ENCODE measurements at regions not wholly inside any gene's neighbourhood (a gene's known extent, or its start where the extent isn't known, plus 50 kb on each side); places are given as distances from the start of the nearest gene placed in this dataset.

DNA sequence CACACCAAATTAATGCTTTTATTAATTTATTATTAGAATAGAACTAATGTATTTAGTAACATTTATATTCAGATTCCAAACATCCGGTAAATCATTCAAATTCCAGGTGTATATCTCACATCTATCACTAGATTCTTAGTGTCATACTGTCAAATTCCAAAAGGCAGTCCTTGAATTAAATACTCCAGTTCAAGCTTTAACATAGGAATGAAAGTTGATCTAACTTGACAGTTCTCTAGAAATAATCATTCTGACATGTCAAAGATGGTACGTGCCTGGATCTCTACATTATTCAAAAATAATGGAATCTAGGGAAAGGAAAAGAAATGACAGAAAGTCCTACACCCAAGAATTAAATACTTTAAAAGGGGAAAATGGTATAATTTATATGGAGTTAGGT lies 1161.5 kb downstream of the PCDH9 start:
- no peak for DNase-seq

DNA sequence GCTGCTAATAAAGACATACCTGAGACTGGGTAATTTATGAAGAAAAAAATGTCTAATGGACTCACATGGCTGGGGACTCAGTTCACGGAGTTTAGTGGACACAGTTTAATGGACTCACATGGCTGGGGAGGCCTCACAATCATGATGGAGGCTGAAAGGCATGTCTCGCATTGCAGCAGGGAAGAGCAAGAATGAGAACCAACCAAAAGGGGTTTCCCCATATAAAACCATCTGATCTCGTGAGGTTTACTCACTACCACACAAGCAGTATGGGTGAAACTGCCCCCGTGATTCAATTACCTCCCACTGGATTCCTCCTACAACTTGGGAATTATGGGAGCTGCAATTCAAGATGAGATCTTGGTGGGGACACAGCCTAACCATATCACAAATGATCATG lies 1181.2 kb downstream of the PCDH9 start:
- no peak for DNase-seq

DNA sequence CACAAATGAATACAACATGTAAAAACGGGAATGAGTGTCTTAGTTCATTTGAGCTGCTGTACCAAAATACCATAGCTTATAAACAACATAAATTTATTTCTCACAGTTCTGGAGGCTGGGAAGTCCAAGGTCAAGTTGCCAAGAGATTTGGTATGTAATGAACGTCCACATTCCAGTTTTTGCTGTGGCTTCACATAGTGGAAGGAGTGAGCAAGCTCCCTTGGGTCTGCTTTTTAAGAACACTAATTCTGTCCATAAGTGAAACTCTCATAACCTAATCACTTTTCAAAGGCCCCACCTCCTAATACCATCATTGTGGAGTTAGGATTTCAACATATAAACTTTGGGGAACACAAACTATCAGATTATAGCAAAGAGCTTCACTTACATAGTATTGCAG lies 1189.6 kb downstream of the PCDH9 start:
- DNase-seq: no peak

DNA sequence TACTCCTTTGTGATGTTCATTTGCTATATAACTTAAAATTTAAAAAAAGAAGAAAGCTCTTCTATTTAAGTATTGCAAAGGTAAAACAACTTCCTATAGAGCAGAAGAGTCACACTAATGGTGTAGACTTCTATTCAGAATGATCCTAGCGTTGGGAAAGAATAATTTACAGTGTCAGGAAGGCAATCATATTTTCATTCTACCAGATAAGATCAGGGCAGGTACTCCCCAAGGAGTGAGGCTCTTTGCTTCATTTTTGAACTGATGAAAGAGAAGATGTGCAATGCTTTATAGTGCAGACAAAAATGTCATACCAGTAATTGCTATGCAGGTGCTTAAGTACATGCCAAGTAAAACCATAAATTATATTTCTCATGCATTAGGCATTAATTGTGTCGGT lies 1193.0 kb downstream of the PCDH9 start:
- DNase-seq: no peak

DNA sequence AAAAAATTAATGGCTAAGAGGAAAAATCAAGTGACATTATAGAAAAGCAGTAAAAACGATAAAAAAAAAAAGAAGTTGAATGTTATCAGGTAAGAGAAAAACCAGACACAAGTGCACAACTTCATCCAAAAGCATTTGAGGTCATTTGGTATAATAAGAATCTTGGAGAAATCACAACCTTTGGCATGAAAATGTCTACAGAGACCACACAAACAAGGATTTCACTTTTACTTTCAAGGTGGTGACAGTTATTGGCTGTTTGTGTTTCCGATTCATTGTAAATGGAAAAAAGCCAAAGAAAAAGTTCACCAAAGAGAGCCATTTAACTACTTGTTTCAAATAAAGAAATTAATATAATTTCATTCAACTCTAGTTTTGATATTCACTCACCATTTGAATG lies 1193.5 kb downstream of the PCDH9 start:
- DNase-seq: no peak

DNA sequence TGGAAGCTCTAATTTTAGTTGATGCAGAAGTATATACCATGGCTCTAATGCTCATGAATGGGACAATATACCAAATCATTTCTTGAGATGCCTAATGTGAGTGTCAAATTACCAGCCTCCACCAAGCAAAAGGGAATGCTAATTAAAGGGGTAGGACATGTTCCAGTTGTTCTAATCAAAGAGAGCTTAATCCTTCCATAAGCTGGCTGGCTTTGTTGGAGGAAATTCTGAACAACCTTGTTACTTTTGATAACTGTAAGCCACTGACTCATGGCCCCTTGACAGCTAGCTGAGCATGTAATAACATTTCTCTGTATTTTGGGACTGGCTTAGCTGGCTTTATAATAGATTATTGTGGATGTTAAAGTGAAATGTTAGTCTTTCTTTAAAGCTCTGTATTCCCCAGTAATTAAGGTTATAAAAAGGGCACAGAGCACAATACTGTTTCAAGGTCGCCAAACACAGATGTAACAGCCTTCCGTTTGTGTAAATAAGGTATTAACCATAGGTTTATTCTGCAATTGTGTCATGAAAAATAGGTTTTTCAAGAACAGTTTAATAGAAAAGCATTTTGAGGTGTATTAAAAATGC lies 1194.0 kb downstream of the PCDH9 start:
- no peak for DNase-seq

DNA sequence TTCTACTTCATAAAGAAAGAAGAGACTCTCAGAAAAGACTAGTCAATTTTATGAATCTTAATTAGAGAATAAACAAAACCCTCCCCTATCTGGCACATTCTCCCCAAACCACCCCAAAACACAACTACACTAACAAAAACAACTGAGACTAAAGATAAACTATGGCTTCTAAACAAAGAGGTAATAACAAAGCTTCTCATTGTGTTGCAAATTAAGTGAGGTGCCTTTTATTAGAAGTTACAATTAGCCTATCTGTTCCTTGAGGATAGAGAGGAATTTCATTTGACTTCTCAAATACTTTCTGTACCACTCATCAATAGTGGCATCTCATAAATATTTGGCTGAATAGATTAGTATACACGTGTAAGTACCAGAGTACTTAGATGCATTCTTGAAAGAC lies 1196.2 kb downstream of the PCDH9 start:
- DNase-seq: no peak

DNA sequence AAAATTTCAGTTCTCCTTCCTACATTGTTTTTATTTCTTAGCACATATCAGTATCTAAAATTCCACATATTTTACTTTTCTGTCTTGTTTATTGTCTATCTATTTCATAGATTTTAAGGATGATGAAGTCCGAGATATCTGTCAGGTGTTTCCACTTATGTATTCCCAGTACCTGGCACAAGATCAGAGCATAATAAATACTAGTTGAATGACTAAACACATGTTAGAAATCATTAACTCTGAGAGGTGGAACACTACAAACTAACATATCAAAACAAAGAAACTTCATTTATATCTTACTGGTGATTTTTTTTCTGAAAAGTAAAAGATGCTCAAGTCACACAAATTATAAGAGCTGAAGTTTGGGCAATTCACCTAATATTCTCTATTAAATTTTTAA lies 1208.3 kb downstream of the PCDH9 start:
- DNase-seq: no peak

DNA sequence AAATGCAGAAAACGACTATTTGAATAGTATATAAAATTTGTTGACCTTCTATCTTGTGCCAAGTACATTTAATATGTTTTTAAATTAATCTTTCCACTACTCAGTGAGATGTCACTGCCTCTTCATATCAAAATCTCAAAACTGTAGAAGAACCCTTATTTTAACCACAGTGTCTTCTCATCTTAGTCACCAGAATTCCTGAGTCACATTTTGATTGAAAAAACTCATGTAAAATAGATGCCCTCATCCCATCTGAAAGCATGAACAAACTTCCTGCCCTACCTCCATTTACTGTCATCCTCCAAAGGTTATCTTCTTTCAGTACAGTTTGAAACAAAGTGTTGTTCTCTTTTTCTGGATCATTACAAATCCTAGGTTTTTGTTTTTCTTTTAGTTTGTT lies 1215.4 kb downstream of the PCDH9 start:
- DNase-seq: no peak

DNA sequence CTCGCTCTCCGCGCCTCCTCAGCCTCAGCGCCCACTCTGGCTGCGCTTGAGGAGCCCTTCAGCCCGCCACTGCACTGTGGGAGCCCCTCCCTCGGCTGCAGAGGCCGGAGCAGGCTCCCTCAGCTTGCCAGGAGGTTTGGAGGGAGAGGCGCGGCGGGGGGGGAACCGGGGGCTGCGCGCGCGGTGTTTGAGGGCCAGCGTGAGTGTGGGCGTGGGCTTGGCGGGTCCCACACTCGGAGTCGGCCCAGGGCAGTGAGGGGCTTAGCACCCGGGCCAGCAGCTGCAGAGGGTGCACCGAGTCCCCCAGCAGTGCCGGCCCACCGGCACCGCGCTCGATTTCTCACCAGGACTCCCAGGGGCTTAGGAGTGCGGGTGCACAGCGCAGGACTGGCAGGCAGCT lies 1220.9 kb downstream of the PCDH9 start:
- no peak for DNase-seq

DNA sequence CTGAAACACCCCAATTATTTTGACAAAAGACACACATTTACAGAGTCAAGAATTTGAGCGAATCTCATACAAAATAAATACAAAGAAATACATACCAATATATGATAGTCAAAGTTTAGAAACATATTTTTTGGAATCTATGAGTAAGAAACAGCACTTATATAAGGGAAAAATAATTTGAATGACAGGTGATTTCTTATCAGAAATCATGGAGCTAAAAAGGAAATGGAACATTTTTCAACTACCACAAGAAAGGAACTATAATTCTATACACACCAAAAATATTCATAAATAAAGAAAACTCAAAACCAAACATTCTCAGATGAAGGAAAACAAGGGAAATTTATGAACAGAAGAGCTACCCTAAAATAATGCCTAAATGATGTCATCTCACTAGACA lies 1226.6 kb downstream of the PCDH9 start:
- no peak for DNase-seq

DNA sequence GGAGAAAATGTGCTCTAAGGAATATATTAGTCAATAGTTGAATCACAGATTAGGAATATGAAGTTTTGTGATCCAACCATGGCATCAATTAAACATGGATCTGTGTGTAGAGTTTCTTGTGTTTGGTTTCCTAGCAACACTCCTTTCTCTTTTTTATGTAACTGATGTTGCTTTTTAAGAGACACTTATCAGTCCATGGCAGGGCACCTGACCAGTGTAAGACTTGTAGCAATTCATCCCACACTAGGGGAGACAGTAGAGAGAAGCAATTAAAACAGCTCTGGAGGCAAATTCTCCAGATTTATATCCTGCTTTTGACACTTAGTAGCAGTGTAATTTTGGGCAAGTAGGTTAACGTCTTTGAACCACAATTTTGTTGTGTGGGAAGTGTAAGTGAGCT lies 1229.0 kb downstream of the PCDH9 start:
- DNase-seq: no peak

DNA sequence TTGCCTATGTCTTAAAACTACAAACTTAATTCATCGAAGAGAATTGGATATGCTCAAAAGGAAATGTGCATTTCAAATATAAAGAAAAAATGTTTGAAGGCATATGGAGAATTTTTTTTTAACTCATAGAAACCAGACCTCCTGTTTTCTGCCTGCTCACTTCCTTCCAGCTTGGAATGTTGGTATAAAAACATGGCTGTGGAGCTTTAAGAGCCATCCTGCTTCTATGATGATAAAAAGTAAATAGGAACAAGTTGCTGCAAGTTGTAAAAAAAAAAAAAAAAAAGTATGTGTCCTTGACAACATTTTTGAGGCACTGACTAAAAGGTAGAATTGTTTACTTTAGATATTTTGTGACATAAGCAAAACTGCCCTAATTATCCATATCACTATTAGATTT lies 1230.7 kb downstream of the PCDH9 start:
- no peak for DNase-seq

DNA sequence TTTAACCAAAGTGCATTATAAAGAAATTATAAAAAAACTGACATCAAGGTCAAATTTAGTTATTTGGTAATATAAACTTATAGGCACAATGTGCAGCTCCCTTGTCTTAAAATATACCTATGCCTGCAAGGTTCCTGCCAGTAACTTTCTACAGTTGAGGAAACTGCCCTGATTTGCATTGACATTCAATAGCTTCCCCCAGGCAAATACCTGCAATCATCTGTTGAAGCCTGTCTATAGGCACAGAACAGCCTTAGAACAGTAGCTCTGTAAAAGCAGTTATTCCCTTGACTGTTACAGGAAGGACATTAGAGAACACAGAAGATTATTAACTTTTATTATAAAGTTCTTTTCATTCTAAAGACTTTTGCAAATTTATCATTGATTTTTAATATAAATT lies 1239.5 kb downstream of the PCDH9 start:
- no peak for DNase-seq

DNA sequence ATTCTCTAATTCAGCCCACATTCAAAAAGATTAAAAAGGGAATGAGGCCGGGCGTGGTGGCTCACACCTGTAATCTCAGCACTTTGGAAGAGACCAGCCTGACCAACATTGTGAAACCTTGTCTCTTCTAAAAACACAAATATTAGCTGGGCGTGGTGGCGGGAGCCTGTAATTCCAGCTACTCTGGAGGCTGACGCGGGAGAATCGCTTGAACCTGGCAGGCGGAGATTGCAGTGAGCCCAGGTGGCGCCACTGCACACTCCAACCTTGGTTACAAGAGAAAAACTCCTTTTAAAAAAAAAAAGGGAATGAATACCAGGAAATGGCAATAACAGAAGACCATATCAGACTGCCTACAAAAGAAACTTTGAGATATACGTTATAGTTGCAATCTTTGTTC lies 1244.5 kb downstream of the PCDH9 start:
- no peak for DNase-seq

DNA sequence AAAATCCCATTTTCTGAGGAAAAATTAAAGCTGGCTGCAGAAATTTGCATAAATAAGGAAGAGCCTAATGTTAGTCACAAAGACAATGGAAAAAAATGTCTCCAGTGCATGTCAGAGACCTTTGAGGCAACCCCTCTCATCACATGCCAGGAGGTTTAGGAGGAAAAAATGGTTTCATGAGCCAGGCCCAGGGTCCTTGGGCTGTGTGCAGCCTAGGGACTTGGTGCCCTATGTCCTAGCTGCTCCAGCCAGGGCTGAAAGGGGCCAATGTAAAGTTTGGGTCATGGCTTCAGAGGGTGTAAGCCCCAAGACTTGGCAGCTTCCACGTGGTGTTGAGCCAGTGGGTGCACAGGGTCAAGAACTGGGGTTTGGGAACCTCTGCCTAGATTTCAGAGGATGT lies 1252.6 kb downstream of the PCDH9 start:
- no peak for DNase-seq

DNA sequence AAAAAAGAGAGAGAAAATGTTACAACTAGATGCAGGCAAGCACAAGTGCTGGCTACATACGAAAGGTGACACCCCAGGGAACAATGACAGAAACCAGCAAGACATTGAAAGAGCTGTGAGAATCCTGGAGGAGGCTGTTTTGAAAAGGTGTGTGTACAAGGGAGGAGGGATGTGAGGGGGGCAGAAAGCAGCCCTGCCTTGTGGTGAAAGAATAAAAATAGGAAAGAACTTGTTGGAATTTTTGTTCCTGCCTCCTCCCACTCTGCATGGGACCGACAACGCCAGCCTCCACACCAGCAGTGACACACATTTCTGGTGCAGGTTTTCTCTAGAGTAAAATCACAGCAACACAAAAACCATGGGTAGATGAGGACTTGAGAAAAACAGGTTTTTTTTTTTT lies 1258.6 kb downstream of the PCDH9 start:
- no peak for DNase-seq

DNA sequence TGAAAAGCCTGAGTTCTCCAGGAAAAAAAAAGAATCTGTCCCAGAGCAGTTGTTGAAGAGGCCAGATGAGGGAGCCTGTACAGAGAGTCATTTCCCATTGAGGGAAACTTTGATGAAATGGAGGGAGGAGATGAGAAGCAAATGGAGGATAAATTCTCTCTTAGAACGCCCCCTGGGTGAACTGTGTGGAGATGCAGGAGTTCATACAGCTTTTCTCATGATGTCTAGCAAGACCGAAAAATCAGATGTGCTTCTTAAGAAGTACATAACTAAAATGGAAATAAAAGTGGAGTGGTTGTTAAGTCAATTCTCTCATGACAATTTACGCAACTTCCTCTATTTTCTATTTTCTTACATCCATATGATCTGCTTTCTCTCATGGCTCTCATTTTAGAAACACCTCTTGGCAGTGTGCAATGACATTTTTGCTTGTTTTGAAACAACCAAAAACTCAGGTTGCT lies 1263.1 kb downstream of the PCDH9 start:
- no peak for DNase-seq

DNA sequence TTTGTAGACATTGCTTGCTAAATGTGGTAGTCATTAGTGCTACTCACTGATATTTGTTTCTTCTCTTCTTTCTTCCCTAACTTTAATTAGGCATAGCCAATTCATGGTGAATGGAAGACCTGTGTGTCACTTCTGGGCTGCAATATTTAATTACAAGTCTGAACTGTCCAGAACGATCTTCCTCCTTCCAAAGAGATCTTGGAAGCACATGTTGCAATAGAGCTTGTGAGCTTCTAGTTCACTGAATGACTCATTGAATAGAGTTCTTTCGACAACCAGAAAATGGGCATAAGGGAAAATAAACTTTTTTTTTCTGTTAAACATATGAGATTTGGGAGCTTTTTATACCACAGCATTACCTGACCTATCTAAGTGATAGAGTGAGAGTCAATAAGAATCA lies 1264.6 kb downstream of the PCDH9 start:
- no peak for DNase-seq

DNA sequence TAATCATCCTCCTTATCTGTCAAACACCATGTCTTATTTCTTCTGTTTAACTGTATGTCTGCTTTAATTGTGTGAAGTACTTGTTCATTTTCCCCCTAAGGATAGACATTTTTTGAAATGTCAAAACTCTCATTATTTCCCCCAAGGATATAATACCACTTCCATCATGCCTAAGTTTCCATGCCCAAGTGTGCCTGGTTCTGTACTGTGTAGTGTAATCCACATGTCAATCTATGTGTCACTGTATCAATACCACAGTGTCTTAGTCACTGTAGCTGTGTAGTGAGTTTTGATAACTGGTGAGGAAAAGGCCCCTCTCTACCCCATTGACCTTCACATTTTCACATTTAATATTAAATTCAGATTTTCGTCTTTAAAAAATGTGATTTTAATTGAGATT lies 1265.5 kb downstream of the PCDH9 start:
- DNase-seq: no peak

DNA sequence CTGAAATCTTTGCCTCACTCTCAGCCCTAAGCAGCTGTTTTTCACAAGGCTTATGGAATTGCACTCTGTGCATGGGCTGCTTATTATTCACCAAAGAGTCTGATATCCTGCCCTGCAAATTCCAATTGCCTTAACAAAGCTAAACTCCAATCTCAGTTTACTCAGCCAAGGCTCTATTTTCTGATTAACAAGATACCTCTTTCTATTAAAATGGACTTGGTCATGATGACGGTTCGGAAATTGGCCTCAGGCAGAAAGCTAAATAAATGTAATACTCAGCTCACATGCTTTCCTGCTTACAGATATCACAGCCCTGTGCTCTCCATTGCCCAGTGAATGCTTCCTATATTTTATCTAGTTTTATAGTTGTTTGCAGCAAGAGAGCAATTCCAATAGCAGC lies 1270.8 kb downstream of the PCDH9 start:
- no peak for DNase-seq

DNA sequence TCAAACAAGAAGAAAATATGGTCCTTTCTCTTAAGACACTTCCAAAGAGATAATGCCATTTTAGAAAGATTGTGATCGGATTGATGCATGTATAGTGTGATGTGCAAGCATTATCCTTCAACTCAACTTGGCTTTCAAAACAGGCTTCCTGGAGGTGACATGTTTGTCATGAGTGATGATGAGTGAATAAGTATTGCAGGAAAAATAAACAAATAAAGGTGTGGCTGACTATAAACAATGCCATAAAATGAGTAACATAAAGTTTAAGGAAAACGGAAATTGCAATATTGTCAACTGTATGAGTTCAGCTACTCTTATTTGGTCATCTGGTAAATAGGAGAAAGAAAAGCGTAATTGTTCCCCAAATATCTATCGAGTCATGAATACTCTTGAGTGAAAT lies 1283.7 kb downstream of the PCDH9 start:
- DNase-seq: no peak

DNA sequence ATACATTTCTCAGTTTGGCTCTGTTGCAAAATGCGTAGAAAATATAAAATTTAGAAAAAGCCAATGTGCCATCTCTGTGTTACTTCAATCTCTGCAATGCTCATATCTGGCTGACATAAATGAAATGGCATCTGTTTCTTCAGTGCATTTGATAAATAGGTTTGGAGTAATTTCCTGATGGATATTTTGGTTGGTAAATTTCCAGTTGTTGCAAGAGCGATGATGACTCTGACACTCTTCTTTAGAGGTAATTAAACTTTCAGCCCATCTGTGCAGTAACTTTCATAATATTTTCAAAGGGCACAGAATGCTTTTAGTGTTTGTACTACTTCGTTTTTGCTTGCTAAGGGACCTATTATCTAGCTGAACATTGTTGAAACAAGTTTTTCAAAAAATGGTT lies 1286.4 kb downstream of the PCDH9 start:
- no peak for DNase-seq

DNA sequence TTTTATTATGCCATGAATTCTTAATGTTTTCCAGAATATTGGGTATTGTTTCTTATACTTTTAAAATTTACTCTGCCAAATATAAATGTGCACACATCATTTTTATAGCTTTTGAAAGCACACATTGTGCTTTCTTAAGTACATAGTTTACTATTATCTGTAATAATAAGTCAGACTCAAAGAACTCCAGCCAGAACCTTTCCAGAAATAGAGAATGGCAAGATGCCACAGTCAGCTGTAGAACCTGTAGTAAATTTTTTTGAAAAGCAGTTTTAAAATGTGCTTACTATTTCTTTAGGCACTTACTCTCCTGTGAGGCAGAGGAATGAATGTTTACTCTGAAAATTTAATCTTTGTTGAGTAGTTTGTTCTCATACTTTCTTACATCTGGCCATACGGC lies 1287.1 kb downstream of the PCDH9 start:
- no peak for DNase-seq

DNA sequence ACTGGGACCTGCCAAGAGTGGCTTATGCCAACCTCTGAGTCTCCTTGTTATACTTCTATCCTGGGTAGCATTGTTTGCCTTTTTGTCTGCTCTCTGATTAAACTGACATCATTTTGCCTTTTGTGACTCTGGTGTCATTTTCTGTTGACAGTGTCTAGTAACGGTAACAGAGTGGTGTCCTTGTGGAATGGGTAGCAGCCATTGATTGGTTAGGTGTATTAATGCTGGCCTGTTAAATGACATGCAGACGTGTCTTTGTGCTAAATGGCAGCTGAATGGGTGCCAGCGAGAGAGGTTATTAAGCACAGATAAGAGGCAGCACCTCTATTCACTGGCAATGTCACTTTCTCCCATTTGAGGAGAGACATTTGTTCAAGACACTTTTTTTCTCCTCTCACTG lies 1289.4 kb downstream of the PCDH9 start:
- no peak for DNase-seq

DNA sequence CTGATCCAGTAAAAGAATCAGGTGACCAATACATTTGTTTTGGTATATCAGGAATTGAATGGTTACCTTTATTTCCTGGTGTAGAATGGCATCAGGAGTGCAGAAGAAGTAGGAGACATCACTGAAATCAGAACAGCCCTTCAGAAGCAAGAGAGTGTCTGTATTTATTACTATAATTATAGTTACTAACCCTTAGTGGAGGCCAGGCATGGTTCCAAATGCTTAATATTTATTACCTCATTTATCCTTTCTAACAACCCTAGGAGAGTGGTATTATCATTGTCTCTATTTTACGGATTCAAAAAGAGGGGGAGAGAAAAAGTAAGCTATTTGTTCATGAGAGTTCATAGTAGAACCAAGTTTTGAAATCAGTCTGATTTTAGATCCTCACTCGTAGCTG lies 1292.9 kb downstream of the PCDH9 start:
- DNase-seq: no peak

Data from activated CD8-positive, alpha-beta memory T cell treated with anti-CD3 and anti-CD28 coated beads, Interleukin-2, amount 50 U/mL, for 4 hours (primary cell).